HUES6 (cell line): ENCODE measurements at regions not wholly inside any gene's neighbourhood (a gene's known extent, or its start where the extent isn't known, plus 50 kb on each side); places are given as distances from the start of the nearest gene placed in this dataset.

Experiments
- H3K27ac ChIP-seq: 2 replicates; pipeline ENCODE4 v1.7.0; 2013; ENCODE audit warnings: low read depth, mild to moderate bottlenecking, low read length, inconsistent platforms
- H3K27me3 ChIP-seq: 2 replicates; pipeline ENCODE4 v1.6.1; 2013; ENCODE audit warnings: low read length; ENCODE audit not compliant: control insufficient read depth, insufficient read depth
- H3K36me3 ChIP-seq: 2 replicates; pipeline ENCODE4 v1.6.1; 2013; ENCODE audit warnings: low read length; ENCODE audit not compliant: control insufficient read depth, insufficient read depth
- H3K4me1 ChIP-seq: 2 replicates; pipeline ENCODE4 v1.6.1; 2013; ENCODE audit warnings: low read length; ENCODE audit not compliant: control insufficient read depth, insufficient read depth
- H3K4me3 ChIP-seq: 2 replicates; pipeline ENCODE4 v1.5.1; 2013; ENCODE audit warnings: low read depth, low read length
- H3K9ac ChIP-seq: one replicate; pipeline ENCODE4 v1.6.1; 2013; ENCODE audit warnings: mild to moderate bottlenecking, low read length
- H3K9me3 ChIP-seq: 2 replicates; pipeline ENCODE4 v1.6.1; 2013; ENCODE audit warnings: low read depth, low read length; ENCODE audit not compliant: control insufficient read depth, insufficient read depth

DNA sequence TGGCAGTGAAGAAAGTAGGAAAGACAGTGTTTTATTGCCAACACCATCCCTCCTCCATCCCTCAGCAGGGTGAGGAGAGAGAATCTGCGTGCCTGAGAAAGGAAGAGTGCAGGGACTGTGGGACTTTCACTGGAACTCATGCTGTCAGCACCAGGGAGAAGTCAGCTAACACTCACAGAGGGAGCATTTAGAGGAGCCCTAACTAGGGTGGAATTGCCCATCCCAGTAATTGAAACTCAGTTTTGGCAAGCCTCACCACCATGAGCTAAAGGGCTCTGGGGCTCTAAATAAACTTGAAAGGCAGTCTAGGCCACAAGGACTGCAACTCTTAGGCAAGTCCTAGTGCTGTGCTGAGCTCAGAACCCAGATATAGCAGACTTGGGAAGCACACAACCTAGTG, 622.3 kb downstream of the SEMA5A start:
- H3K4me1 ChIP-seq, result no peaks in the 10 kb centered on the region
- no peak overlapping the region for H3K27ac ChIP-seq
- no peak overlapping the region for H3K4me3 ChIP-seq
- no peaks in the 10 kb centered on the region for H3K36me3 ChIP-seq
- no peaks in the 10 kb centered on the region for H3K27me3 ChIP-seq
- H3K9ac ChIP-seq, result no peak overlapping the region
- H3K9me3 ChIP-seq, result no peaks in the 10 kb centered on the region

DNA sequence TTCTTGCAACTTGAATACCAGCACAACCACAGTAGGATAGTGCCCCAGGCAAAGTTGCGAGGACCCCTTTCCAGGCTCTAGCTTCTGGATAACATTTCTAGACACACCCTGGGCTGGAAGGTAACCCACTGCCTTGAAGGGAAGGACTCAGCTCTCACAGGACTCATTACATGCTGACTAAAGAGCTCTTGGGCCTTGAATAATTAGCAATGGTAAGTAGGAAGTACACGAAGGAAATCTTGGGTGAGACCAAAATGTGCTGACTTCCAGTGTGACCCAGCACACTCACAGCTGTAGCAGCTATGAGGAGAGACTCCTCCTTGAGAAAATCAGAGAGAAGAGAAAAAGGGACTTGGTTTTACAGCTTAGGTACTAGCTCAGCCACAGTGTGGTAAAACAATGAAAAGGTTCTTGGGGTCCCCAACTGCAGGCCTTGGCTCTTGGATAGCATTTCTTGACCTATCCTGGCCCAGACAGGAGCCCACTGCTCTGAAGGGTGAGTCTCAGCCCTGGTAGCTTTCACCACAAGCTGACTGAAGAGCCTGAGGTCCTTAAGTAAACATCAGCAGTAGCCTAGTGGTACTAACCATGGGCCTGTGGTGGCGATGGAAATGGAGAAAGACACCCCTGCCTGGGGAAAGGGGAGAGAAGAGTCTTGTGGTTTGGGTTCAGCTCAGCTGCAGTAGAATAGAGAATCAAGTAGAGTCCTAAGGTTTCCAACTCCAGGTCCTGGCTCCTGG, 621.7 kb downstream of the SEMA5A start:
- Histone ChIP-seq H3K9ac (no peak overlapping the region), H3K4me3 (no peak overlapping the region), H3K36me3 (no peaks in the 10 kb centered on the region), H3K4me1 (no peaks in the 10 kb centered on the region), H3K9me3 (no peaks in the 10 kb centered on the region), H3K27ac (no peak overlapping the region), H3K27me3 (no peaks in the 10 kb centered on the region)

DNA sequence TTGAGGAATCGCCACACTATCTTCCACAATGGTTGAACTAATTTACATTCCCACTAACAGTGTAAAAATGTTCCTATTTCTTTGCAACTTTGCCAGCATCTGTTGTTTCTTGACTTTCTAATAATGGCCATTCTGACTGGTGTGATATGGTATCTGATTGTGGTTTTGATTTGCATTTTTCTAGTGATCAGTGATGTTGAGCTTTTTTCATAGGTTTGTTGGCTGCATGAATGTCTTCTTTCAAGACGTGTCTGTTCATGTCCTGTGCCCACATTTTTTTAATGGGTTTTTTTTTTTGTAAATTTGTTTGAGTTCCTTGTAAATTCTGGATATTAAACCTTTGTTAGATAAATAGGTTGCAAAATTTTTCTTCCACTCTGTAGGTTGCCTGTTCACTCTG, 615.9 kb downstream of the SEMA5A start:
- no peaks in the 10 kb centered on the region for H3K27me3 ChIP-seq
- no peaks in the 10 kb centered on the region for H3K9me3 ChIP-seq
- H3K9ac ChIP-seq, result no peak overlapping the region
- no peaks in the 10 kb centered on the region for H3K36me3 ChIP-seq
- no peak overlapping the region for H3K27ac ChIP-seq
- no peak overlapping the region for H3K4me3 ChIP-seq
- H3K4me1 ChIP-seq, result no peaks in the 10 kb centered on the region

DNA sequence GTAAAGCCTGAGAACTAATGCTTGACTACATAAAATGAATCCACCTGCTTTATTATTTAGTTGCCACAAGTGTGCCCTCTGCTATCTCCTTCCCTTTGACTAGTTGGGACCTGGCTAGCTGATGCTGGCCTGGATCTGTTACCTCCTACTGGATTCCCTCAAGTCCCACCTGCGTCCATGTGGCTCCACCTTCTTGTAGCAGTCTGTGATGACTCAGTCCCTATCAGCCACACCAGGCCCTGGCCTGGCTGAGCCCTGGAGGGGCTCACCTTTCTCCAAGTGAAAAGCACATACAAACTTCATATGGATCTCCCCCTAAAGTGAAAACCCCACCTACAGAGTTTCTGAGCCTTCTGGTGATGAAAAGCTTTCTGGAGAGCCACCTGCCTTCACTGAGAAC, 611.4 kb downstream of the SEMA5A start:
- no peaks in the 10 kb centered on the region for H3K9me3 ChIP-seq
- no peak overlapping the region for H3K27ac ChIP-seq
- no peak overlapping the region for H3K4me3 ChIP-seq
- no peak overlapping the region for H3K9ac ChIP-seq
- no peaks in the 10 kb centered on the region for H3K36me3 ChIP-seq
- H3K4me1 ChIP-seq, result no peaks in the 10 kb centered on the region
- H3K27me3 ChIP-seq, result no peaks in the 10 kb centered on the region

DNA sequence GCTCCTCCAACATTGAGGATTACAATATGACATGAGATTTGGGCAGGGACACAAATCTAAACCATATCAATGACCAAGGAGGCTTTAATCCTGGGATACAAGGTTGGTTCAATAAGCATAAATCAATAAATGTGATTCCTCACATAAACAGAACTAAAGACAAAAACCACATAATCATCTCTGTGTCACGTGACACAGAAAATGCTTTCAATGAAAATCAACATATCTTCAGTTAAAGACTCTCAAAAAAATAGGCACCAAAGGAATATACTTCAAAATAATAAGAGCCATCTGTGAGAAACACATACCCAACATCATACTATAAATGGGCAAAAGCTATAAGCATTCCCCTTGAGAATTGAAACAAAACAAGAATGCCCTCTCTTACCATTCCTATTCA, 604.9 kb downstream of the SEMA5A start:
- Histone ChIP-seq H3K9me3 (peaks cover 8% of the 10 kb centered on the region), H3K4me1 (no peaks in the 10 kb centered on the region), H3K4me3 (no peak overlapping the region), H3K27me3 (no peaks in the 10 kb centered on the region), H3K36me3 (no peaks in the 10 kb centered on the region), H3K9ac (no peak overlapping the region), H3K27ac (no peak overlapping the region)

DNA sequence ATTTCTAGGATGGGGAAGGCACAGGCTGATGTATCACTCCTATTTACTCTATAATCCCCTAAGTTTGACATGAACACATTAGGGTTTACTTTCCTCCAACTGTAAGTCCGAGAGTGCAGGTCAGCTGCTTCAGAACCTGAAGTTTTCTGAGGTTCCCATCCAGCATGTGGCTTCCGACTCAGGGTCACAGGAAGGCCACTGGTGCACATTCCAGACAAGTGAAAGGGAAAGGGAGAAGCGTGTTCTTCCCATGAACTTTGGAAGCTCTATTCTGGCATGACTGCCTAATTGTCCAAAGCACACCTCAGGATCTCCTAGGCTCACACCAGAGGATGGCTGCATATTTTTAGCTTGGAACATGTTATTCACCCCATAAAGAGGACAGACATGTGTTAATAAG, 602.6 kb downstream of the SEMA5A start:
- Histone ChIP-seq H3K27me3 (no peaks in the 10 kb centered on the region), H3K4me3 (no peak overlapping the region), H3K27ac (no peak overlapping the region), H3K9ac (no peak overlapping the region), H3K4me1 (no peaks in the 10 kb centered on the region), H3K36me3 (no peaks in the 10 kb centered on the region), H3K9me3 (peaks cover 8% of the 10 kb centered on the region)

DNA sequence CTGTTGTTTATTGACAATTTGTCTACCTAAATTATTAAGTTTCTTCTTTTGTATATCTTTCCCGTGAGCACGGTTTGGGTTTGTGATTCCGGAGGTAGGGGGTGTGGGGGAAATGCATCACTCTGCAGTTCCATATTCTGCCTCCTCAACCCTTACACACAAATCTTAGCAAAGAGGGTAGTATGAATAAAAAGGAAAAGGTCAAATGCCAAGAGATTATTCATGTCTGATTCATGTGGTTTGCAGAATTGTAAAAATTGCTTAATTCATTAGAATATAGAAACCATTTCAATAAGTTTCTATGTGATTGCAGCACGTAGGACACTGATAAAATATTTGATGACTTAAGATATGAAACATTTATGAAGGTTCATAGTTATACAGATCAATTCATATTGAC, 601.9 kb downstream of the SEMA5A start:
- H3K9ac ChIP-seq, result no peak overlapping the region
- no peaks in the 10 kb centered on the region for H3K27me3 ChIP-seq
- no peak overlapping the region for H3K4me3 ChIP-seq
- no peaks in the 10 kb centered on the region for H3K4me1 ChIP-seq
- H3K9me3 ChIP-seq, result peaks cover 8% of the 10 kb centered on the region
- H3K27ac ChIP-seq, result no peak overlapping the region
- H3K36me3 ChIP-seq, result no peaks in the 10 kb centered on the region

DNA sequence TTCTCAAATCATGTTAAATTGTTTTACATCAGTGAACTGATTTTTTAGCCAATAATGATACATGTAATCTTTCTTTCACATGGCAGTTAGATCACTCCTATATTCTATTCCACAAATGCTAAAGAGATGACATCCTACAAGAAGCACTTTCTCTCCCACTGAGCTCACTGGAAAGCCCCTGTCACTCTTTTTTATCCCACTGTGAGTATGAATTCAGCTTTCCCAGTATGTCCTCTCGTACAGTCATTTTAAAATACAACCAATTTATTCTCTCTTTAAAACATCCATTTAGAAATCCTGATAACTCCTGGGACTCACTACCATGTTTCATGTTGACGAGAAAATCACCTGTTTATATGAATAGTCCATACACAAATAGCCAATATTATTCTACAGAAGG, 599.9 kb downstream of the SEMA5A start:
- no peak overlapping the region for H3K27ac ChIP-seq
- no peak overlapping the region for H3K4me3 ChIP-seq
- H3K36me3 ChIP-seq, result no peaks in the 10 kb centered on the region
- H3K4me1 ChIP-seq, result no peaks in the 10 kb centered on the region
- no peak overlapping the region for H3K9ac ChIP-seq
- no peaks in the 10 kb centered on the region for H3K27me3 ChIP-seq
- peaks cover 5% of the 10 kb centered on the region for H3K9me3 ChIP-seq

DNA sequence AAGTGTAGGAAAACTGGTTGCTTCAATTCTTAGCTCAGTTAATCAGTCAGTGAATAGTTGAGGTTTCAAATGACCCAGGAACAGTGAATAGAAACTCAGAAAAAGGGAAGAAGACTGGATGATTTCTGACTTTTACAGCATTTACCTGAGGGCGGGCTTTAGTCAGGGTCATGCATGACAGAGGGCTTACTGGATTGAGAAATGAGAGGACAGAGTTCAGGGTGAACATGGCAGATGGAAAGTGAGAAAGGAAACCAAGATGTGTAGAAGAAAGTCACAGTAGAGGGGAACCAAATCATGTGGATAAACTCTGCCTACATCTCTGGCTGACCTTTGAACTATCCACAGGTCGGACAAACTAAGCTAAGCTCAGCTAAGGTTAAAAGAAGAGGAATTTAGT, 596.0 kb downstream of the SEMA5A start:
- Histone ChIP-seq H3K4me1 (no peaks in the 10 kb centered on the region), H3K27me3 (no peaks in the 10 kb centered on the region), H3K27ac (no peak overlapping the region), H3K9me3 (no peaks in the 10 kb centered on the region), H3K9ac (no peak overlapping the region), H3K36me3 (no peaks in the 10 kb centered on the region), H3K4me3 (no peak overlapping the region)

DNA sequence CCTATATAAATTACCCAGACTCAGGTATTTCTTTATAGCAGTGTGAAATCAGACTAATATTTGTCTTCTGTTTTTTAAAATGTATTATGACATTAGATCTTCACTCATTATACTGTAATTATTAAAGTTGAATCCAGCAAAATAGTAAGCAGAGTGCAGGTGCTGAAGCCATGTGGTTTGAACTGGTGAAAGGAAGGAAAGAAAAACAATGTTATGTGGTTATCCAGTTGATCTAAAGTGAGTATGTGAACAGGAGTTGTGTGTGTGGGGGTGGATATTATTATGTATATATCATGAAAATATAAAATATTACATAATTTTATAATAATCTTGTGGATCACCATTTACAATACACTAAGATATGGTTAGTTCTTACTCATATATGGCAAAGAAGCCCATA, 593.7 kb downstream of the SEMA5A start:
- H3K27me3 ChIP-seq, result no peaks in the 10 kb centered on the region
- no peaks in the 10 kb centered on the region for H3K4me1 ChIP-seq
- H3K9ac ChIP-seq, result no peak overlapping the region
- H3K36me3 ChIP-seq, result no peaks in the 10 kb centered on the region
- no peaks in the 10 kb centered on the region for H3K9me3 ChIP-seq
- H3K4me3 ChIP-seq, result no peak overlapping the region
- no peak overlapping the region for H3K27ac ChIP-seq

DNA sequence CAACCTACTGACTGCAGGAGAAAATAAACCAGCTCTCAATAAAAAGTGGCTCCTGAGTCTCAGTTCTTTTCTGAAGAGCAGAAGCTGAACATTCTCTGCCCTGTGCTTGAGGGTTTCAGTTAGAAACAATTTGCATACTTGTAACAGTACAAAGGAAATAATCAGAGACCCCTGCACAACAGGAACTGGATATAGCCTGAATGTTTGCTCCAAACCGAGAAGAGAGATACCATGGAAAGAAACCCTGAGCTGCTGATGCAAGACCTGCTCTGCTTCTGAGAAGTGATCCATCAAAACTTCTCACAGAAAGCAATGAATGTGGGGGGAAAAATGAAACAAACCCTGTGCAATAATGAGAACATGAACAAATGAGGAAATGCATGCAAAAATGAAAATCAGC, 592.9 kb downstream of the SEMA5A start:
- no peak overlapping the region for H3K9ac ChIP-seq
- H3K9me3 ChIP-seq, result no peaks in the 10 kb centered on the region
- H3K27ac ChIP-seq, result no peak overlapping the region
- H3K27me3 ChIP-seq, result no peaks in the 10 kb centered on the region
- H3K4me3 ChIP-seq, result no peak overlapping the region
- no peaks in the 10 kb centered on the region for H3K36me3 ChIP-seq
- H3K4me1 ChIP-seq, result no peaks in the 10 kb centered on the region
